ENCODE measurements at regions not wholly inside any gene's neighbourhood (a gene's known extent, or its start where the extent isn't known, plus 50 kb on each side); places are given as distances from the start of the nearest gene placed in this dataset.
"Not testable (repeated sequence)": the region's sequence is repeated elsewhere in the genome, so short reads cannot be mapped to it uniquely, and the experiment has no call there.

- no peaks in the 10 kb centered on the region for H3K27me3 Mint-ChIP-seq (ENCODE audit: low read depth)
- H3K36me3 Mint-ChIP-seq (ENCODE audit: low read depth) = no peaks in the 10 kb centered on the region
- CTCF ChIA-PET = no interaction called here
- no peaks in the 10 kb centered on the region for H3K4me1 Mint-ChIP-seq (ENCODE audit: low read depth)
- H3K4me3 Mint-ChIP-seq = no peak overlapping the region
- no peak for DNase-seq
- ATAC-seq = no peak
- no peak overlapping the region for H3K27ac Mint-ChIP-seq
- no peaks in the 10 kb centered on the region for H3K9me3 Mint-ChIP-seq (ENCODE audit: insufficient read depth)
- POLR2A ChIA-PET = no interaction called here
These were observed 217.5 kb upstream of the TNC start for GRCh38 chr9:115335439-115335838.

DNA sequence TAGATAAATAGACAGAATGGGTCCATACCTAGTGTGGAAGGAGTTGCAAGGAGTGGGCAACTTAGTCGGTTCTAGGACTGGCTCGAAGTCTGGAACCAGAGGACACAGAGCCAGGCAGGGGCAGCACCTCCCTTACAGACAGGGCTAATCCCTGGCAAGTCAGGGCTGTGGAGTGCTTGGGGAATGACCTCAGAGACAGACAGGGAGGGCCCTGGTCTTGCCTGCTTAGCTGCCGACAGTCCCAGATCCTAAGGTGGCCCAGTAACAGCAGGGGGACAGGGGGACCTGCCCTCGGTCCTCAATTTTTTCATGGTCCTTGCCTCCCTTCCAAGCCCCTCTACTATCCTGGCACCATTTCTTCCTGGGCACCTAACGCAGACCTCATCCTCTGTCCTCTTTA is 222.4 kb upstream of the TNC start:
- H3K9me3 Mint-ChIP-seq (ENCODE audit: insufficient read depth) = no peaks in the 10 kb centered on the region
- no peaks in the 10 kb centered on the region for H3K36me3 Mint-ChIP-seq (ENCODE audit: low read depth)
- H3K27me3 Mint-ChIP-seq (ENCODE audit: low read depth) = peaks cover 7% of the 10 kb centered on the region
- CTCF ChIA-PET = no interaction called here
- DNase-seq (no peak), ATAC-seq (no peak)
- no peak overlapping the region for H3K27ac Mint-ChIP-seq
- POLR2A ChIA-PET = no interaction called here
- no peaks in the 10 kb centered on the region for H3K4me1 Mint-ChIP-seq (ENCODE audit: low read depth)
- no peak overlapping the region for H3K4me3 Mint-ChIP-seq

- no peak for ATAC-seq
- ChIA-PET CTCF (no interaction called here), POLR2A (no interaction called here)
- H3K4me1 Mint-ChIP-seq (ENCODE audit: low read depth) = no peaks in the 10 kb centered on the region
- DNase-seq = no peak
- no peaks in the 10 kb centered on the region for H3K36me3 Mint-ChIP-seq (ENCODE audit: low read depth)
- H3K27me3 Mint-ChIP-seq (ENCODE audit: low read depth) = peaks cover 7% of the 10 kb centered on the region
- H3K4me3 Mint-ChIP-seq = no peak overlapping the region
- no peaks in the 10 kb centered on the region for H3K9me3 Mint-ChIP-seq (ENCODE audit: insufficient read depth)
- no peak overlapping the region for H3K27ac Mint-ChIP-seq
These were observed 223.5 kb upstream of the TNC start for GRCh38 chr9:115341426-115341825.

DNA sequence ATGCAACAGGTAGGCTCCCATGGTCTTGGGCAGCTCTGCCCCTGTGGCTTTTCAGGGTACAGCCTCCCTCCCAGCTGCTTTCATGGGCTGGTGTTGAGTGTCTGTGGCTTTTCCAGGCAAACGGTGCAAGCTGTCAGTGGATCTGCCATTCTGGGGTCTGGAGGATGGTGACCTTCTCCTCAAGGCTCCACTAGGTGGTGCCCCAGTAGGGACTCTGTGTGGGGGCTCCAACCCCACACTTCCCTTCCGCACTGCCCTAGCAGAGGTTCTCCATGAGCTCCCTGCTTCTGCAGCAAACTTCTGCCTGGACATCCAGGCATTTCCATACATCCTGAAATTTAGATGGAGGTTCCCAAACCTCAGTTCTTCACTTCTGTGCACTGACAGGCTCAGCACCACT is 229.8 kb upstream of the TNC start:
- CTCF ChIA-PET; H3K4me3 Mint-ChIP-seq; H3K27ac Mint-ChIP-seq; POLR2A ChIA-PET; H3K4me1 Mint-ChIP-seq (ENCODE audit: low read depth); H3K27me3 Mint-ChIP-seq (ENCODE audit: low read depth); H3K36me3 Mint-ChIP-seq (ENCODE audit: low read depth); H3K9me3 Mint-ChIP-seq (ENCODE audit: insufficient read depth); ATAC-seq; DNase-seq: not testable (repeated sequence)

GRCh38 chr9:115348936-115349335 is 231.0 kb upstream of the TNC start:
- H3K4me1 Mint-ChIP-seq (ENCODE audit: low read depth); H3K27ac Mint-ChIP-seq; H3K4me3 Mint-ChIP-seq; H3K27me3 Mint-ChIP-seq (ENCODE audit: low read depth); H3K36me3 Mint-ChIP-seq (ENCODE audit: low read depth); H3K9me3 Mint-ChIP-seq (ENCODE audit: insufficient read depth); DNase-seq; POLR2A ChIA-PET; ATAC-seq; CTCF ChIA-PET: not testable (repeated sequence)

GRCh38 chr9:115349542-115349941 is 231.6 kb upstream of the TNC start:
- Mint-ChIP-seq H3K27me3 (ENCODE audit: low read depth) (peaks cover 2% of the 10 kb centered on the region), H3K4me3 (no peak overlapping the region), H3K27ac (no peak overlapping the region), H3K4me1 (ENCODE audit: low read depth) (peaks cover 6% of the 10 kb centered on the region), H3K36me3 (ENCODE audit: low read depth) (no peaks in the 10 kb centered on the region), H3K9me3 (ENCODE audit: insufficient read depth) (no peaks in the 10 kb centered on the region)
- ChIA-PET POLR2A (no interaction called here), CTCF (no interaction called here)
- ATAC-seq = no peak
- DNase-seq = no peak

DNA sequence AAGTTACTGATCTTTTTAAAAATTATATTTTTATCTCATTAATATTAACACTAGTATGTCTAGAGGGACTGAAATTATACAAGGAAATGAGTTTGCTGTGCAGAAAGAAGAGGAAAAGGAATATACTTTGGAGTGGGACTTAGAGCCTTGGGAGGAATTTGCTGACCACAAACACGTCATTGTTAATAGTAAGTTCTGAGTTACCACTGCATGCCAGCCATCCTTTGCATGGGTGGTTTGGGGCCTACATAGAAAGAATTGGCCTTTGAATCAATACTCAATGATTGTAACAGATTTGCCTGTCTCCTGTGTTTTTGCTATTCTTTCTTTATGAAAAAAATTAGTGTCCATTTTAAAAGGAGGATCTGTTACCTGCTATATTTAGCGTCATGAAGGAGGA is 232.6 kb upstream of the TNC start:
- Mint-ChIP-seq H3K9me3 (ENCODE audit: insufficient read depth) (no peaks in the 10 kb centered on the region), H3K4me1 (ENCODE audit: low read depth) (peaks cover 6% of the 10 kb centered on the region), H3K27me3 (ENCODE audit: low read depth) (no peaks in the 10 kb centered on the region), H3K4me3 (no peak overlapping the region), H3K27ac (no peak overlapping the region), H3K36me3 (ENCODE audit: low read depth) (no peaks in the 10 kb centered on the region)
- no peak for DNase-seq
- CTCF ChIA-PET = no interaction called here
- POLR2A ChIA-PET = no interaction called here
- no peak for ATAC-seq

- no peak for ATAC-seq
- ChIA-PET CTCF (no interaction called here), POLR2A (no interaction called here)
- Mint-ChIP-seq H3K4me1 (ENCODE audit: low read depth) (peaks cover 6% of the 10 kb centered on the region), H3K36me3 (ENCODE audit: low read depth) (no peaks in the 10 kb centered on the region), H3K9me3 (ENCODE audit: insufficient read depth) (no peaks in the 10 kb centered on the region), H3K27me3 (ENCODE audit: low read depth) (no peaks in the 10 kb centered on the region), H3K27ac (no peak overlapping the region), H3K4me3 (no peak overlapping the region)
- no peak for DNase-seq
These were observed 235.7 kb upstream of the TNC start for GRCh38 chr9:115353681-115354080.

- Mint-ChIP-seq H3K4me3 (no peak overlapping the region), H3K27ac (no peak overlapping the region), H3K4me1 (ENCODE audit: low read depth) (peaks cover 6% of the 10 kb centered on the region), H3K27me3 (ENCODE audit: low read depth) (no peaks in the 10 kb centered on the region), H3K36me3 (ENCODE audit: low read depth) (no peaks in the 10 kb centered on the region), H3K9me3 (ENCODE audit: insufficient read depth) (no peaks in the 10 kb centered on the region)
- CTCF ChIA-PET = no interaction called here
- DNase-seq (no peak), ATAC-seq (no peak)
- POLR2A ChIA-PET = no interaction called here
These were observed 239.9 kb upstream of the TNC start for GRCh38 chr9:115357821-115358220.

- ChIA-PET POLR2A (no interaction called here), CTCF (no interaction called here)
- Mint-ChIP-seq H3K27me3 (ENCODE audit: low read depth) (no peaks in the 10 kb centered on the region), H3K4me1 (ENCODE audit: low read depth) (no peaks in the 10 kb centered on the region), H3K4me3 (no peak overlapping the region), H3K9me3 (ENCODE audit: insufficient read depth) (no peaks in the 10 kb centered on the region), H3K36me3 (ENCODE audit: low read depth) (no peaks in the 10 kb centered on the region), H3K27ac (no peak overlapping the region)
- ATAC-seq = no peak
- no peak for DNase-seq
These were observed 241.2 kb upstream of the TNC start for GRCh38 chr9:115359017-115359780.

GRCh38 chr9:115360122-115360521 is 242.2 kb upstream of the TNC start:
- H3K9me3 Mint-ChIP-seq (ENCODE audit: insufficient read depth) = no peaks in the 10 kb centered on the region
- ChIA-PET CTCF (no interaction called here), POLR2A (no interaction called here)
- no peak overlapping the region for H3K4me3 Mint-ChIP-seq
- H3K27me3 Mint-ChIP-seq (ENCODE audit: low read depth) = no peaks in the 10 kb centered on the region
- H3K4me1 Mint-ChIP-seq (ENCODE audit: low read depth) = no peaks in the 10 kb centered on the region
- DNase-seq = no peak
- no peak overlapping the region for H3K27ac Mint-ChIP-seq
- no peak for ATAC-seq
- H3K36me3 Mint-ChIP-seq (ENCODE audit: low read depth) = no peaks in the 10 kb centered on the region

DNA sequence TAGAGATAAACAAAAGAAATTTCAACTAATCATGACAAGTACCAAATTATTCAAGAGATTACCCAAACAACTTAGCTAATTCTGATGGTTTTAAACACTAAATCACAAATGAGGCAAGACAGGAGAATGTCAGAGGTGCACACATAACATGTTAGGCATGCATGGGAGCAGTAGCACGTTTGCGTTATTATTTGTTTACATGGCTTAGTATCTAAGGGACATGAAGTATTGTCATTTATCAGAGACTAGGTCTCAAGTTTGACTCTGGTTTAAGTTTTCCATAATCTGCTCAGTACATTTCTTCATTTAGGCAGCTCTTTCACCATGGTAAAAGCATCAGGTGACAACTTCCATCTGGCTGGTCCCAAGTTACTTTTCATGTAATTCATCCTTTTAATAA is 244.1 kb upstream of the TNC start:
- Mint-ChIP-seq H3K27me3 (ENCODE audit: low read depth) (no peaks in the 10 kb centered on the region), H3K4me1 (ENCODE audit: low read depth) (no peaks in the 10 kb centered on the region), H3K4me3 (no peak overlapping the region), H3K36me3 (ENCODE audit: low read depth) (no peaks in the 10 kb centered on the region), H3K9me3 (ENCODE audit: insufficient read depth) (no peaks in the 10 kb centered on the region), H3K27ac (no peak overlapping the region)
- ChIA-PET POLR2A (no interaction called here), CTCF (no interaction called here)
- DNase-seq (no peak), ATAC-seq (no peak)

DNA sequence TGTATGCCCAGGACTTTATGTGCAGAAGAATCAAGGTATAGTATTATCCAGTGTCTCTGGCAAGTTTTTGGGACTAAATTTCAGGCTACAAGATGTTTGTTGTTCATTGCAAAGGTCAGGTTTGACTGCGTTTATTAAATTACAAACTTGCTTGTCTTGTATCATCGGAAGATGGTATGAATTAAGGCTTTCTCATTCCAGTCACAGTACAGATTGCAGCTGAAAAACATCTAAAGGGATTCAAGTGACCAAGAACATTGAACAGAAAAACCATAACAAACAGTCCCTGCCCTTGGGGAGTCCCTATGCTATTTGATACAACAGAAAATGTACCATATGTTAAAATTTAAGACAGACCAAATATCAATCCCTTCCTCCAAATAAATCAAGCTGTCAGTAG is 244.7 kb upstream of the TNC start:
- no peaks in the 10 kb centered on the region for H3K4me1 Mint-ChIP-seq (ENCODE audit: low read depth)
- no peaks in the 10 kb centered on the region for H3K36me3 Mint-ChIP-seq (ENCODE audit: low read depth)
- ATAC-seq = no peak
- ChIA-PET CTCF (no interaction called here), POLR2A (interaction anchor here (0.5 kb wide), 1 partner anchor 308 kb away, joined by 3 read pairs; no protein-coding TSS in a partner anchor)
- DNase-seq = no peak
- no peaks in the 10 kb centered on the region for H3K27me3 Mint-ChIP-seq (ENCODE audit: low read depth)
- H3K4me3 Mint-ChIP-seq = no peak overlapping the region
- no peaks in the 10 kb centered on the region for H3K9me3 Mint-ChIP-seq (ENCODE audit: insufficient read depth)
- H3K27ac Mint-ChIP-seq = no peak overlapping the region
